ENCODE measurements at regions not wholly inside any gene's neighbourhood (a gene's known extent, or its start where the extent isn't known, plus 50 kb on each side); places are given as distances from the start of the nearest gene placed in this dataset.
"Not testable (repeated sequence)": the region's sequence is repeated elsewhere in the genome, so short reads cannot be mapped to it uniquely, and the experiment has no call there.

GRCh38 chr18:34514957-34515356, 195.1 kb upstream of the DTNA start:
- peaks cover 4% of the 10 kb centered on the region for H3K9me3 ChIP-seq
- intact Hi-C loops (cut with DNase I): no loop called here
- H3K4me1 ChIP-seq: no peaks in the 10 kb centered on the region

GRCh38 chr18:34516355-34516754, 193.7 kb upstream of the DTNA start:
- H3K36me3 ChIP-seq; intact Hi-C loops (cut with DNase I): not testable (repeated sequence)

More at GRCh38 chr18:34514957-34515356, 195.1 kb upstream of the DTNA start:
- Histone ChIP-seq H3K4me3 (no peak overlapping the region), H3K27ac (no peak overlapping the region), H3K36me3 (no peaks in the 10 kb centered on the region), H3K27me3 (no peaks in the 10 kb centered on the region)
- DNase-seq (ENCODE audit: extremely low spot score in 2 of 2): no peak
- TF ChIP-seq POLR2AphosphoS5 (IDR thresholded peaks at IDR 0.05; ENCODE audit: insufficient read depth in 1 of 2, low read depth in 1 of 2) (no peak), CTCF (IDR thresholded peaks at IDR 0.05) (no peak), POLR2A (IDR thresholded peaks at IDR 0.05) (no peak)

GRCh38 chr18:34516996-34517395, 193.1 kb upstream of the DTNA start:
- intact Hi-C loops (cut with DNase I); DNase-seq (ENCODE audit: extremely low spot score in 2 of 2); H3K9me3 ChIP-seq; H3K4me3 ChIP-seq; H3K36me3 ChIP-seq; H3K4me1 ChIP-seq; H3K27me3 ChIP-seq; H3K27ac ChIP-seq: not testable (repeated sequence)

More at GRCh38 chr18:34516355-34516754, 193.7 kb upstream of the DTNA start:
- not testable (repeated sequence) for DNase-seq (ENCODE audit: extremely low spot score in 2 of 2); H3K4me3 ChIP-seq; H3K27ac ChIP-seq; H3K9me3 ChIP-seq; H3K4me1 ChIP-seq; H3K27me3 ChIP-seq

DNA sequence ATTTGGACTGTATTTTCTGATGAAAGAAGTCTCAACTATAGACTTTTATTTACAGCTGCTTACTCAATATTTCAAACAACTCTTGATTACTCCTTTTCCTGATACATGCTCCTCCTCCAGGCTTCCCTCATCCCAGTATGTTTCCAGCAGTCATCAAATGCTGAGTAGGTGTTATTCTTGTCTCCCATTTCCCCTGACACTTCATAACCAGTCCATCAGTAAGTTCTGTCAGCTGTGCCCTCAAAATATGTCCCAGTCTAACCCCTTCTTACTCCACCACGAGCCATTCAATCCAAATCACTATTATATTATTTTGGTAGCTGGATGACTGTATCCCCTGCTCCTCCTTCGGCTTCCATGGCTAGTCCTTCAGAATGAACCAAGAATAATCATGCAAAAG, 189.1 kb upstream of the DTNA start:
- no peak for DNase-seq (ENCODE audit: extremely low spot score in 2 of 2)

GRCh38 chr18:34522603-34523002, 187.5 kb upstream of the DTNA start:
- H3K4me1 ChIP-seq: no peaks in the 10 kb centered on the region
- no peaks in the 10 kb centered on the region for H3K27me3 ChIP-seq
- H3K36me3 ChIP-seq: no peaks in the 10 kb centered on the region
- H3K9me3 ChIP-seq: no peaks in the 10 kb centered on the region
- DNase-seq (ENCODE audit: extremely low spot score in 2 of 2): no peak
- no peak for TF ChIP-seq CTCF (IDR thresholded peaks at IDR 0.05)
- TF ChIP-seq POLR2AphosphoS5 (IDR thresholded peaks at IDR 0.05; ENCODE audit: insufficient read depth in 1 of 2, low read depth in 1 of 2): no peak
- no peak for TF ChIP-seq POLR2A (IDR thresholded peaks at IDR 0.05)
- intact Hi-C loops (cut with DNase I): no loop called here
- H3K4me3 ChIP-seq: no peak overlapping the region
- no peak overlapping the region for H3K27ac ChIP-seq

More for the DNA sequence above, 189.1 kb upstream of the DTNA start:
- H3K27ac ChIP-seq: no peak overlapping the region
- H3K4me1 ChIP-seq: no peaks in the 10 kb centered on the region
- H3K4me3 ChIP-seq: no peak overlapping the region
- TF ChIP-seq POLR2A (IDR thresholded peaks at IDR 0.05) (no peak), CTCF (IDR thresholded peaks at IDR 0.05) (no peak), POLR2AphosphoS5 (IDR thresholded peaks at IDR 0.05; ENCODE audit: insufficient read depth in 1 of 2, low read depth in 1 of 2) (no peak)
- no peaks in the 10 kb centered on the region for H3K9me3 ChIP-seq
- no peaks in the 10 kb centered on the region for H3K27me3 ChIP-seq
- intact Hi-C loops (cut with DNase I): no loop called here
- H3K36me3 ChIP-seq: no peaks in the 10 kb centered on the region

DNA sequence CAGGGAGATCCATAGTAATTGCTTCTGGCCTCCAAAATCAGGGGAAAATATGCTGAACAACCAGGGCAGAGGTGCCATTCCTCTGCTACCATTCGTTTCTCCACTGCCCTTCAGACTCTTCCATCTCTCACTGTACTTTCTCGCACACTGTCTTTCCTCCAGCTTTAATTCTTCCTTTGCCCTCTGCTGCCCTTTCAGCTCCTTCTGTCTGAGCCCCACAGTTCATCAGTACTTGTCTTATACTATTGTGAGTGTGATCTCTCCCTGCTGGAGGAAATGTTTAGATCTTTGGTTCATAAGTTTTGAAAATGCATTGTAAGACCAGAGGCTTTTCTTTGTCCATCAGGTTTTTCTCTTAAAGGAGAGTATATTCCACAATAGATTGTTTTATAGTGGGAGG, 184.9 kb upstream of the DTNA start:
- TF ChIP-seq CTCF (IDR thresholded peaks at IDR 0.05): no peak
- no peak for TF ChIP-seq POLR2AphosphoS5 (IDR thresholded peaks at IDR 0.05; ENCODE audit: insufficient read depth in 1 of 2, low read depth in 1 of 2)
- H3K9me3 ChIP-seq: no peaks in the 10 kb centered on the region
- intact Hi-C loops (cut with DNase I): no loop called here
- DNase-seq (ENCODE audit: extremely low spot score in 2 of 2): no peak
- no peak overlapping the region for H3K4me3 ChIP-seq
- H3K27me3 ChIP-seq: no peaks in the 10 kb centered on the region
- no peak overlapping the region for H3K27ac ChIP-seq
- H3K36me3 ChIP-seq: no peaks in the 10 kb centered on the region
- H3K4me1 ChIP-seq: no peaks in the 10 kb centered on the region
